Ishikawa (cell line): ENCODE measurements at regions not wholly inside any gene's neighbourhood (a gene's known extent, or its start where the extent isn't known, plus 50 kb on each side); places are given as distances from the start of the nearest gene placed in this dataset.

Experiments used
- CEBPB ChIP-seq: IDR thresholded peaks from 2 replicates; pipeline ENCODE4 v1.6.1; 2012
- CREB1 ChIP-seq: IDR thresholded peaks from 2 replicates; pipeline ENCODE4 v1.6.1; 2012; ENCODE audit warnings: low read depth
- EP300 ChIP-seq: IDR thresholded peaks from 2 replicates; pipeline ENCODE4 v1.6.1; 2012; ENCODE audit warnings: borderline replicate concordance
- TCF12 ChIP-seq: IDR thresholded peaks from 2 replicates; pipeline ENCODE4 v1.6.1; 2012; ENCODE audit warnings: low read depth
- TEAD4 ChIP-seq: IDR thresholded peaks from 2 replicates; pipeline ENCODE4 v1.6.1; 2012
- TF ChIP-seq, protein P1 (sequence below): IDR thresholded peaks from 2 replicates; pipeline ENCODE4 v1.6.1; 2012

DNA sequence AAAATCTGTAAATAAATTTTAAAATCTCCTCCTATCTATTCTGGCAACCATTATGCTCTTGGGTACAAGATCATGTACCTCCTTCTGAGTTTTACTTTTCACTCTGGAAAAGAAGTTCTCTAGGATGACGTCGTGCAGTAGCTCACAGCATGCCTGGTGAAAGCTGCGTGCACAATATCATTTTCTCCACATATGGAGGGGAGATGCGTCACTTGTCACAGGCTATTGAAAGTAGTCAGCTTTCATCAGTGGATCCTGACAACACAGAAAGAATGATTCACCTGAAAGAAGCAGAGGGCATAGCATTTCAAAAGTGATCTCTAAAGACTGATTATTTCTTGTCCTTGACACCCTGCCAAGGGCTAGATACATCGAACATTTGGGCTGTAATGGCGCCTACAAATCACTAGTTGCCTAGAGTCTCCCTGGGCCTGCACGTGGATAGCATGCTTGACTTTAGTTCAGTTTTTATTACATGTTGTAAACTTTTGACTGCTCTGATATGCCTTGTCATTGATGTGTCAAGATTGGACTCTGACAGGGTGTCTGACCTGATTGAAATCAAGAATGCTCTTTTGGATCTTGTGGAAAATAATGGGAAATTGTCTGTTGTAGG lies 1365.6 kb downstream of the OLFM4 start:
- TF ChIP-seq, protein P1, sequence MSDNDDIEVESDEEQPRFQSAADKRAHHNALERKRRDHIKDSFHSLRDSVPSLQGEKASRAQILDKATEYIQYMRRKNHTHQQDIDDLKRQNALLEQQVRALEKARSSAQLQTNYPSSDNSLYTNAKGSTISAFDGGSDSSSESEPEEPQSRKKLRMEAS = no peak
- no peak for TF ChIP-seq EP300
- TF ChIP-seq CEBPB = no peak
- no peak for TF ChIP-seq TEAD4
- no peak for TF ChIP-seq CREB1
- no peak for TF ChIP-seq TCF12
